KOPT-K1 (cell line): ENCODE measurements at regions not wholly inside any gene's neighbourhood (a gene's known extent, or its start where the extent isn't known, plus 50 kb on each side); places are given as distances from the start of the nearest gene placed in this dataset.

Source experiments
- H3K27ac ChIP-seq: fragments of 200-600 bp; sonication (generic); 2 replicates; pipeline ENCODE4 v1.5.1; 2016; ENCODE audit warnings: antibody characterized with exemption, mild to moderate bottlenecking, low read depth, low read length; ENCODE audit not compliant: poor library complexity, severe bottlenecking
- H3K36me3 ChIP-seq: fragments of 200-600 bp; sonication (generic); 2 replicates; pipeline ENCODE4 v1.5.1; 2017; ENCODE audit warnings: antibody characterized with exemption, mild to moderate bottlenecking, low read length, moderate library complexity; ENCODE audit not compliant: insufficient read depth
- H3K9me3 ChIP-seq: fragments of 200-600 bp; sonication (generic); 2 replicates; pipeline ENCODE4 v1.5.1; 2017; ENCODE audit warnings: antibody characterized with exemption, low read length, mild to moderate bottlenecking; ENCODE audit not compliant: insufficient read depth, poor library complexity, severe bottlenecking

- H3K27ac ChIP-seq = no peak overlapping the region
- no peaks in the 10 kb centered on the region for H3K36me3 ChIP-seq
- H3K9me3 ChIP-seq = peaks cover 21% of the 10 kb centered on the region
Observed at GRCh38 chr3:141669434-141669833, 68.7 kb upstream of the RNF7 start.

DNA sequence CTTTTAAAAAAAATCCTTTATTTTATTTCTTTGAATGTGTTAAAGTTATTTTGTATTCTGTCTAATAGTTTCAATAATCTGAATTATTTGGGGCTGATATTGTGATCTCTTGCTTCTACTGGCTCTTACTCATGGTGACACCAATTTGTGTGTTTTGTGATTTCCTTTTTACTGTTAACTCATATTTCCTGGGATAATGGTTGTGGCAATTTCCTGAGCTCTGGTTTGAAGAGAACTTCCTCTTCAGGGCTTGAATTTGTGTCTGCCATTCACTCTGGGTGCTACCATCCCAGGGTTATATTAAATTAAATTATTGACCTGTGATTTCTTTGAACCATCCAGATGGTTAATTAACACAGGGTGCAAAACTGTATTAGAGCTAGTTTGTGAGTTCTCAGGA is 60.4 kb upstream of the RNF7 start:
- Histone ChIP-seq H3K27ac (no peak overlapping the region), H3K36me3 (no peaks in the 10 kb centered on the region), H3K9me3 (no peaks in the 10 kb centered on the region)

- no peaks in the 10 kb centered on the region for H3K9me3 ChIP-seq
Observed at GRCh38 chr3:141680620-141681389, 57.3 kb upstream of the RNF7 start.

DNA sequence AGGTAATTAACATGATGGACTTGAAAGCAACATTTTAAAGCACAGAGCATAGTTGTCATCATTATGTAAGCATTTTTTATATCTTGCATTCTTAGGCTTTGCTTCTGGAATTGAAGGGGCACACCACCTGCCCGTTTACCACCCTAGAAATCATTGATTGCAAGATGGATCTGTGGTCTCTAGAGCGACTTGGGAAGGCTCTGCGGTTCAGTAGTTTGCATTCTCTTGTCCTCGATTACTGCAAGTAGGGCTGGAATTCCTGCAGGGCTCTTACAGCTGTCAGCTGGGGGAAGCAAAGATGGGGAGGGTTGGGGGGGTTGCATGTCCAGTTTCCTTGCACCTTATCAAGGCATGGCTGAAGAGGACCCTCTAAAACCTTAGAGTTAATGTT is 56.7 kb upstream of the RNF7 start:
- Histone ChIP-seq H3K36me3 (no peaks in the 10 kb centered on the region), H3K27ac (no peak overlapping the region), H3K9me3 (no peaks in the 10 kb centered on the region)

More at GRCh38 chr3:141680620-141681389, 57.3 kb upstream of the RNF7 start:
- no peak overlapping the region for H3K27ac ChIP-seq
- no peaks in the 10 kb centered on the region for H3K36me3 ChIP-seq

DNA sequence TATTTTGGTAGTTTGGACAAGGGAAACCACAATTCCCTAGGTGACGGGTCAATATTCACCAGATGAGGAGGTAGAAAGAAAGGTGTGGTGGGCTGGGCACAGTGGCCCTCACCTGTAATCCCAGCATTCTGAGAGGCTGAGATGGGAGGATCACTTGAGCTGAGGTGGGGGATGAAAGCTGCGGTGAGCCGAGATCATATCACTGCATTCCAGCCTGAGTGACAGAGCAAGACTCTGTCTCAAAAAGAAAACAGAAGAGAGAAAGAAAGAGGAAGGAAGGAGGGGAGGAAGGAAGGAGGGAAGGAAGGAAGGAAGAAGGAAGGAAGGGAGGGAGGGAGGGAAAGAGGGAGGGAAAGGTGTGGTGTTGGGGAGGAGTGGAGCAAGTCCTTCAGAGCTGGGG is 56.1 kb upstream of the RNF7 start:
- Histone ChIP-seq H3K27ac (no peak overlapping the region), H3K9me3 (no peaks in the 10 kb centered on the region), H3K36me3 (no peaks in the 10 kb centered on the region)

- H3K9me3 ChIP-seq = no peaks in the 10 kb centered on the region
- no peak overlapping the region for H3K27ac ChIP-seq
- H3K36me3 ChIP-seq = no peaks in the 10 kb centered on the region
Observed at GRCh38 chr3:141682921-141683320, 55.2 kb upstream of the RNF7 start.

DNA sequence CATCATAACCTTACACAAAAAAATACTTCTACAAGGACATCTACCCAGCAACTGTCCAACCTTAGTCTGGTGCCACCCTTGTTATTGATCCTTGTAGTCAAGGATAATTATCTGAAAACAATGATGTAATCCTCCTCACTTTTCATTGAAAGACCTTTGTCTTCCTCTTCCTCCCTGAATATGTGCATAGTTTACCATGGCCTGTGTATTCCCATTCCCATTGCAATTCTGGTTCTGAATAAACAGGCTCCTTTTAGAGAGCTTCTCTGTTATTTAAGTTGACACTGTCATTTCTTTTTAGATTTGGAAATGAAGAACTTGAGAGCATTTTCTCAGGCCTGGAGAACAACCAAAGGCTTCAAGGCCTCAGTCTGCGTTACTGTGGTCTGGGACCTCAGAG is 53.3 kb upstream of the RNF7 start:
- no peaks in the 10 kb centered on the region for H3K36me3 ChIP-seq
- H3K9me3 ChIP-seq = no peaks in the 10 kb centered on the region
- H3K27ac ChIP-seq = no peak overlapping the region

DNA sequence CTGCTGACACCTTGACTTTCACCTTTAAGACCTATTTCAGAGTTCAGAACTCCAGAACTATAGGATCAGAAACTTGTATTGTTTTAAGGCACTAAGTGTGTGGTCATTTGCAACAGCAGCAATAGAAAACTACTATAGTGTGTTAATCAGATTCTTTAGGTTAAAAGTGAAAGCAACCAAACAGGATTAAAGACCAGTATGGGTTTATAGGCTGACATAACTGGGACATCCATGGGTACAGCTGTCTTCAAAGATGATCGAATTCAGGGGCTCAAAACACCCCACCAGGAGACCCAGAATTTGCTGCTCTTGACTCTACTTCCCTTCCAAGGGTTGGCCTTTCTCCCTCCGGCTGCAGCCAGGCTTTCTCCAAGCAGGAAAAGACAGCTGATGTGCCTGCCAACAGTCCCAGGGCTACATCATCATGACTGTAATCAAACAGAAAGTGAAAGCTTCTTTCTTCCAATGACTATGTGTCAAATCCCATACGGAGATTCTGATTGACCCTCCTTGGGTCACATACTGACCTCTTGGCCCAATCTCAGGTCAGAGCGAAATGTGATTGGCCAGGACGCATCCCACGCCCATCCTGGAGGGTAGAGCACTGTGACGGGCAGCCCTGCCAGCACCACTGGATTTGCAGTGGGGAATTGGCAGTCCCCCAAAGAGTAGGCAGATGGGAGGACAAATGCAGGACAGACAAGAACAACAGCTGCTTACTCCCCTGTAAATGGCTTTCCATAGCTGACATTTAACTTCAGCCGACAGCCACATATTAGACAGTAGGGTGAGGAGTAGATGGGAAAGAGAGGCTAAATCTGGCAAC is 51.4 kb upstream of the RNF7 start:
- no peaks in the 10 kb centered on the region for H3K36me3 ChIP-seq
- H3K9me3 ChIP-seq = no peaks in the 10 kb centered on the region
- peak overlapping the region; percentile 68 for H3K27ac ChIP-seq
